Heart left ventricle (tissue), 13 donors: ENCODE measurements at regions not wholly inside any gene's neighbourhood (a gene's known extent, or its start where the extent isn't known, plus 50 kb on each side); places are given as distances from the start of the nearest gene placed in this dataset.

ENCODE experiments used
- CTCF ChIP-seq, 12 donors: fragments of 200-600 bp; sonication (generic) in 4 of 12; IDR thresholded peaks; one replicate each; pipeline versions ENCODE4 v1.5.0 to v1.8.0; 2018 to 2022; ENCODE audit warnings: antibody characterized with exemption in 12 of 12, mild to moderate bottlenecking in 5 of 12
- POLR2A ChIP-seq, 2 donors: fragments of 450-650 bp; IDR thresholded peaks; one replicate each; pipeline ENCODE4 v1.6.1; 2017; ENCODE audit warnings: antibody characterized with exemption in 2 of 2, mild to moderate bottlenecking in 2 of 2, moderate library complexity in 2 of 2
- donor health status: ischemic (EF 13 %, LVEDD 7.1; RV severe dilation, severe dysfunction).
- donor health status: DM: no; HTN: yes; CAD: no.
- donor health status: DM: no; HTN: no; CAD: no.
- donor health status: ischemic (EF 25% LVEDD 6.9; RV normal size, moderate dysfunction).
- donor health status: ischemic (EF 25% LVEDD 5.7; RV mildly dilated, moderate dysfunction).
- donor health status: ischemic (EF 35%, LVEDD 5.7; RV mildly dilated, moderate dysfunction).
- donor health status: nonischemic (EF 11% LVEDD 7.7; RV severe dilation, severe dysfunction).
- donor health status: DM: yes; HTN: yes; CAD: no.
- donor health status: PGD.
- donor health status: ischemic (EF 29% LVEDD 5.4; RV normal size, mild dysfunction).
- donor health status: nonischemic (EF 23%, LVEDD 6.1; RV moderate dilation, normal function).

- TF ChIP-seq CTCF (IDR thresholded peaks at IDR 0.05), result no peak
- TF ChIP-seq POLR2A (IDR thresholded peaks at IDR 0.05), result no peak
Observed at GRCh38 chr3:162292409-162292808, 795.8 kb downstream of the OTOL1 start.
